ENCODE measurements at regions not wholly inside any gene's neighbourhood (a gene's known extent, or its start where the extent isn't known, plus 50 kb on each side); places are given as distances from the start of the nearest gene placed in this dataset.

- no peak for TF ChIP-seq REST (IDR thresholded peaks at IDR 0.05; ENCODE audit: insufficient read depth in 1 of 2, low read depth in 2 of 2, low read length in 2 of 2)
- no peak for TF ChIP-seq POLR2AphosphoS5 (IDR thresholded peaks at IDR 0.05; ENCODE audit: low read depth, low read length)
- no peak for TF ChIP-seq SIN3A (IDR thresholded peaks at IDR 0.05; ENCODE audit: borderline replicate concordance, insufficient read depth, low read length)
- no peak for TF ChIP-seq TAF1 (IDR thresholded peaks at IDR 0.05; ENCODE audit: borderline replicate concordance, insufficient read depth, low read length)
- no peak for TF ChIP-seq FOXP2 (optimal IDR thresholded peaks at IDR 0.05; ENCODE audit: borderline replicate concordance, extremely low read depth, extremely low read length, insufficient read depth)
Observed at GRCh38 chr6:119407156-119407555, 57.6 kb upstream of the MAN1A1 start.

Data from PFSK-1 (cell line).